Effector memory CD8-positive, alpha-beta T cell (primary cell): ENCODE measurements at regions not wholly inside any gene's neighbourhood (a gene's known extent, or its start where the extent isn't known, plus 50 kb on each side); places are given as distances from the start of the nearest gene placed in this dataset.
"Not testable (repeated sequence)": the region's sequence is repeated elsewhere in the genome, so short reads cannot be mapped to it uniquely, and the experiment has no call there.

Source experiments
- ATAC-seq: fragments of 150-1000 bp; cut with Tn5 transposase; replicated peaks from 2 replicates; pipeline ENCODE4 v1.10.0; 2021; ENCODE audit warnings: mild to moderate bottlenecking, moderate library complexity
- DNase-seq, 3 experiments: peaks; one replicate each; pipeline ENCODE4 v3.0.0; 2021
- H3K27ac Mint-ChIP-seq, 2 donors: one replicate each; pipeline ENCODE4 v1.8.0; 2022; ENCODE audit warnings: mild to moderate bottlenecking in 2 of 2, mixed read lengths in 2 of 2, moderate library complexity in 2 of 2
- H3K27me3 Mint-ChIP-seq, 2 donors: one replicate each; pipeline ENCODE4 v1.8.0; 2022; ENCODE audit warnings: mixed read lengths in 2 of 2
- H3K36me3 Mint-ChIP-seq: one replicate; pipeline ENCODE4 v1.8.0; 2022; ENCODE audit warnings: mild to moderate bottlenecking, moderate library complexity, mixed read lengths; ENCODE audit not compliant: insufficient read depth
- H3K4me1 Mint-ChIP-seq, 2 donors: one replicate each; pipeline ENCODE4 v1.8.0; 2022; ENCODE audit warnings: low read depth in 2 of 2, mixed read lengths in 2 of 2
- H3K4me3 Mint-ChIP-seq, 2 donors: one replicate each; pipeline ENCODE4 v1.8.0; 2022; ENCODE audit warnings: mild to moderate bottlenecking in 2 of 2, mixed read lengths in 2 of 2, moderate library complexity in 2 of 2
- H3K9me3 Mint-ChIP-seq, 2 donors: one replicate each; pipeline ENCODE4 v1.8.0; 2022; ENCODE audit warnings: mixed read lengths in 2 of 2

GRCh38 chr6:14286634-14287428 lies 169.3 kb downstream of the CD83 start:
- Mint-ChIP-seq H3K4me1 (peaks cover 3 to 4% of the 10 kb centered on the region in 2 donors), H3K4me3 (no peak overlapping the region), H3K9me3 (no peaks in the 10 kb centered on the region), H3K27ac (no peak overlapping the region), H3K36me3 (peaks cover 3% of the 10 kb centered on the region), H3K27me3 (peaks cover 0 to 1% of the 10 kb centered on the region in 2 donors)
- no peak for ATAC-seq
- DNase-seq: no peak

DNA sequence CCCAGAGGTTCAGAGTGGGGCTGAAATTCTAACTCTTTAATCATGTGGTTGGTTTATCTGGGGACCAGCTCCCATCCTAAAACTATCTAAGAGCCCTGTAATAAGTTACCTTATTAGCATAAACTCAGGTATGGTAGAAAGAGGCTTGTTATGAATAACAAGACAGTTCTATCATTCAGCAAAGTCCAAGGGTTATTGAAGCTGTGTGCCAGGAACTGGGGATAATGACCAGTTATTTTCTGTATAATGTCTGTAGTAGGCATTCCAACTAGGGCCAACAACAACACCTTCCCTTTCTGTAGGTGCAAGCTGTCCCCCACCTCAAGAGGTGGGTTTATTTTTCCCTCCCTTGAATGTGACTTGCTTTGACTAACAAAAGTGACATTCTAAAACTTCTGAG lies 170.1 kb downstream of the CD83 start:
- Mint-ChIP-seq H3K9me3 (no peaks in the 10 kb centered on the region), H3K36me3 (peaks cover 3% of the 10 kb centered on the region), H3K4me1 (peaks cover 3 to 4% of the 10 kb centered on the region in 2 donors), H3K4me3 (no peak overlapping the region), H3K27me3 (peaks cover 0 to 7% of the 10 kb centered on the region in 2 donors), H3K27ac (no peak overlapping the region)
- DNase-seq (no peak), ATAC-seq (no peak)

- Mint-ChIP-seq H3K36me3 (peaks cover 3% of the 10 kb centered on the region), H3K27ac (no peak overlapping the region), H3K27me3 (peaks cover 0 to 7% of the 10 kb centered on the region in 2 donors), H3K4me1 (peaks cover 3 to 4% of the 10 kb centered on the region in 2 donors), H3K4me3 (no peak overlapping the region), H3K9me3 (no peaks in the 10 kb centered on the region)
- ATAC-seq: no peak
- DNase-seq: no peak
These were observed 171.3 kb downstream of the CD83 start for GRCh38 chr6:14288910-14289309.

DNA sequence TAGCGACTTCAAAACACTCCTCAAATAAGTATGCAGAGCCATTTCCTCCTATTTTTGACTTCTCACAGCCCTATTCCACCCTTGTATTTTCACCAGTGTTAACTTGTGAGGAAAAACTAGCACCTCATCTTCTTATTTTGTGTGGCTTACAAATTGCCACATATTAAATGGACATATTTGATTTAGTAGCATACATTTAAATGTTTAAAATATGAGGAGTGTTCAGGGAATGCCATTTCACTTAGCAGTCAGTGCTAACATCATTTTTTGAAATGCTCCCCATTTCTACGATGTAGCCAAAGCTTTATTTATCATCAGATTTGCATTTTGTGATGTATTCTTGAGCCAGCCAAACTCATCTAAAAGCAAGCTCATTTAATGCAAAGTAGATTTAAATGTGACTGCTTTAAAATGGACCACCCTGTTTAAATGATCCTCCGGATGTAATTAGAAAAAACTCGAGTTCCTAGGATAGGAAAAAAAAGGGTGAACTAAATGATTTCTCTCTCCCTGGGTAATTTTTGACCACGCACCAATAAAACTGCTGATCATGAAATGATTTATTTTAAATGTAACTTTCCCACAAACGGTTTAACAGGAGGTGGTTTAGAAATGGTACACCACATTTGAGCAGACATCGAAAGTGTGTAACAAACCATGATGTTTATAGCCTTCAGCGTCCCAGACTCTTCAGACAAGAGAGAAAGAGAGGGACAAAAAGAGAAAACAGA lies 172.6 kb downstream of the CD83 start:
- DNase-seq (no peak), ATAC-seq (no peak)
- no peak overlapping the region for H3K27ac Mint-ChIP-seq
- peaks cover 3 to 4% of the 10 kb centered on the region in 2 donors for H3K4me1 Mint-ChIP-seq
- H3K9me3 Mint-ChIP-seq: no peaks in the 10 kb centered on the region
- H3K4me3 Mint-ChIP-seq: no peak overlapping the region
- no peaks in the 10 kb centered on the region for H3K36me3 Mint-ChIP-seq
- peaks cover 0 to 7% of the 10 kb centered on the region in 2 donors for H3K27me3 Mint-ChIP-seq

DNA sequence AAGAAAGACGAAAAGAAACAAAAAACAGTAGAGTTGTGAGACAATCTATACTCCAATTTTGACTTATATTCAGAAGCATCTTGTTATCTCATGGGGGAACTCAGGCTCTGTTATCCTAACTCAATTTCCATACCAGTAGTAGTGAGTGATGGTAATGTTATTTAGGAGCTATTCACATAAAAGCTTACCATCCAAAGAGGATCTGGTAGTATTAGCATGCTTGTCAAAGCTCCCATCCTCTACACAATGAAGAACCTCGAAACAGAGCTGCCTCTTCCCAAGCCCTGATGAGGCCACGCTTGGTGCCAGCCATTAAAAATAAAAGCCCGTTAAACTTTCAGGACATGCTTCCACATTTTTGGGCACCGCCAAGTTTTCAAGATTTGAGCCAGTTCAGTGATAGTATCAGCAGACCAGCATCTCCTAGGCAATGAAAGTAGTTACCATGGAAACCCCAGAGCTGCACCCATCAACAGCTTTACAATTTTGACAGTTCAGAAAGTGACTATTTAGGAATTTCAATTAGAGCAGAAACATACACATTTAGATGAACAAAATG lies 173.3 kb downstream of the CD83 start:
- H3K4me1 Mint-ChIP-seq: peaks cover 3 to 4% of the 10 kb centered on the region in 2 donors
- no peak overlapping the region for H3K4me3 Mint-ChIP-seq
- H3K9me3 Mint-ChIP-seq: no peaks in the 10 kb centered on the region
- H3K27me3 Mint-ChIP-seq: peaks cover 0 to 7% of the 10 kb centered on the region in 2 donors
- H3K36me3 Mint-ChIP-seq: no peaks in the 10 kb centered on the region
- DNase-seq (no peak), ATAC-seq (no peak)
- H3K27ac Mint-ChIP-seq: no peak overlapping the region

DNA sequence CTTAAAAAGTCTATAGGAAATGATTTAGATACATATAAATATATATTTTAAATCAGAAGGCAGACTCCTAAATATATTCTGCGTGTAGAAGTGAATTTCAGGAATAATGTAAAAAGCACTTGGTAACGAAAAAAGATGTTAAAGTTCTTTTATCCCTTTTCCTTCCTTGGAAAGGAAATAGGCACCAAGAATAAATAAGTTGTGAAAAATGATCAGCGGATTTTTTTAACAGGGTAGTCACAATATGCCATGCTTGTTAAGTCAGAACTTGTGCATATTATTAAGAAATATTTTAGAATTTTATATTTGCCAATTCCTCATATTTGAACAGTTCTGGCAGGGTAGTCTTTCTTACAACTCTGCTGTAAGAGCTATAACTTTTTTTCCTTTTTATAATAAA lies 173.8 kb downstream of the CD83 start:
- Mint-ChIP-seq H3K36me3 (no peaks in the 10 kb centered on the region), H3K9me3 (no peaks in the 10 kb centered on the region), H3K27ac (no peak overlapping the region), H3K4me1 (peaks cover 3 to 4% of the 10 kb centered on the region in 2 donors), H3K4me3 (no peak overlapping the region), H3K27me3 (peaks cover 0 to 7% of the 10 kb centered on the region in 2 donors)
- DNase-seq (no peak), ATAC-seq (no peak)

- H3K4me1 Mint-ChIP-seq: peaks cover 3 to 4% of the 10 kb centered on the region in 2 donors
- H3K36me3 Mint-ChIP-seq: no peaks in the 10 kb centered on the region
- no peak for ATAC-seq
- H3K27me3 Mint-ChIP-seq: peaks cover 0 to 7% of the 10 kb centered on the region in 2 donors
- H3K4me3 Mint-ChIP-seq: no peak overlapping the region
- no peaks in the 10 kb centered on the region for H3K9me3 Mint-ChIP-seq
- no peak overlapping the region for H3K27ac Mint-ChIP-seq
- no peak for DNase-seq
These were observed 174.5 kb downstream of the CD83 start for GRCh38 chr6:14292119-14292518.

- H3K9me3 Mint-ChIP-seq: no peaks in the 10 kb centered on the region
- H3K27me3 Mint-ChIP-seq: peaks cover 0 to 7% of the 10 kb centered on the region in 2 donors
- H3K27ac Mint-ChIP-seq: no peak overlapping the region
- H3K4me1 Mint-ChIP-seq: peaks cover 3 to 4% of the 10 kb centered on the region in 2 donors
- ATAC-seq: no peak
- DNase-seq: no peak
- H3K4me3 Mint-ChIP-seq: no peak overlapping the region
- no peaks in the 10 kb centered on the region for H3K36me3 Mint-ChIP-seq
These were observed 176.8 kb downstream of the CD83 start for GRCh38 chr6:14294270-14294951.

- H3K4me1 Mint-ChIP-seq, ATAC-seq, H3K9me3 Mint-ChIP-seq, H3K36me3 Mint-ChIP-seq, H3K27ac Mint-ChIP-seq, H3K4me3 Mint-ChIP-seq, DNase-seq: not testable (repeated sequence)
- peaks cover 10 to 27% of the 10 kb centered on the region in 2 donors for H3K27me3 Mint-ChIP-seq
These were observed 179.1 kb downstream of the CD83 start for GRCh38 chr6:14296698-14297097.

GRCh38 chr6:14297118-14297517 lies 179.5 kb downstream of the CD83 start:
- not testable (repeated sequence) for H3K4me1 Mint-ChIP-seq, H3K4me3 Mint-ChIP-seq, DNase-seq, ATAC-seq, H3K36me3 Mint-ChIP-seq, H3K27ac Mint-ChIP-seq, H3K9me3 Mint-ChIP-seq
- H3K27me3 Mint-ChIP-seq: peaks cover 10 to 26% of the 10 kb centered on the region in 2 donors

DNA sequence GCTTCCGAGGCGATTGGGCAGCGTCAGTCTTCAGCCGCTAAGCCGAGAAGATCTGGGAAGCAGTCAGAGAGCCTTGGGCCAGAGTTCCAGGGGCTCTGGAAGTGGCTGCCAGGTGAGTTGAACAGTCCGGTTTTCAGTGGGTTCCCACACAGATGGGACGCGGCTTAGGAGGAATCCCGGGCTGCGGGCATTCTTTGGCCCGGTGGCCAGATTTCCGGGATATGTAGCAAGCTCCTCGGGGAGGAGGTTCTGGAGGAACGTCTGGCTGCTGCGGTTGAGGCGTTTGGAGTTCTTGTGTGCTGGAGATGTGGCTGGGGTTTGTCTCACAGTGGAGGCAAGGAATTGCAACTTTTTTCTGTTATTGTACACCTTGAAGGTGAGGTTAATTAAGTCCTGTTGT lies 182.6 kb downstream of the CD83 start:
- not testable (repeated sequence) for H3K4me3 Mint-ChIP-seq, ATAC-seq, H3K27ac Mint-ChIP-seq, H3K9me3 Mint-ChIP-seq, DNase-seq, H3K4me1 Mint-ChIP-seq, H3K36me3 Mint-ChIP-seq
- peaks cover 10 to 23% of the 10 kb centered on the region in 2 donors for H3K27me3 Mint-ChIP-seq

DNA sequence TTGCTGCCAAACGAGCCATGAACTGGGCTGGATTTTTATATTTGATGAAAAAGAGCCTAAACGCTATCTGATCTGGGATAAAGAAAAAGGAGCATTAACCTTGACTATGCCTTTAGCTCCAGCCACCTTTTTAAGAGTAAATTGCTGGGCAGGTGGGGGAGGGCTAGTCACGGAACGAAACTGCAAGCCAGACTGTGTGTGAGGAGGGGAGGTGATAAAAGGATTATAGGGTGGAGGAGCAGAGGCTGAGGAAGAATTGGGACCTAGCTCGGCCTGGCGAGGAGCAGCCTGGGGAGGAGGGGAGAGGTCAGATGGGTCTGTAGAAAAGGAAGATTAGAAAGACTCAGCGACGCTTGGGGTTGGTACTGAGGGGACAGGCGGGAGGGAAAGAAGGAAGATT lies 183.1 kb downstream of the CD83 start:
- H3K27me3 Mint-ChIP-seq: peaks cover 10 to 23% of the 10 kb centered on the region in 2 donors
- H3K36me3 Mint-ChIP-seq, ATAC-seq, DNase-seq, H3K4me1 Mint-ChIP-seq, H3K9me3 Mint-ChIP-seq, H3K4me3 Mint-ChIP-seq, H3K27ac Mint-ChIP-seq: not testable (repeated sequence)

DNA sequence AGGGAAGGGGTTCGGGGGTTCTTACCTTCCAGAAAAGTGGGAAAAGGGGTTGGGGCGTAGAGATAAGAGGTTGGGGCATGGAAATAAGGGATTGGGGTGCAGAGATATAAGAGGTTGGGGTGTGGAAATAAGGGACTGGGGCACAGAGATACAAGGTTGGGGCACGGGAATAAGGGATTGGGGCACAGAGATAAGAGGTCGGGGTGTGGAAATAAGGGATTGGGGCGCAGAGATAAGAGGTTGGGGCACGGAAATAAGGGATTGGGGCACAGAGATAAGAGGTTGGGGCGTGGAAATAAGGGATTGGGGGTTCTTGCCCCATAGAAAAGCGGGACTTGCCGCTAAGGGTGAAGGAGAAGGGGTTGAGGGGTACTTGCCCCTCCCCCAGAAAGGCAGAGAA lies 183.9 kb downstream of the CD83 start:
- not testable (repeated sequence) for H3K36me3 Mint-ChIP-seq, H3K9me3 Mint-ChIP-seq
- H3K27me3 Mint-ChIP-seq: peaks cover 10 to 23% of the 10 kb centered on the region in 2 donors

More for the DNA sequence above, 183.9 kb downstream of the CD83 start:
- H3K4me3 Mint-ChIP-seq, H3K27ac Mint-ChIP-seq, DNase-seq, H3K4me1 Mint-ChIP-seq, ATAC-seq: not testable (repeated sequence)
